Umbilical cord (tissue), 1 donor: ENCODE measurements at regions not wholly inside any gene's neighbourhood (a gene's known extent, or its start where the extent isn't known, plus 50 kb on each side); places are given as distances from the start of the nearest gene placed in this dataset.

Experiments
- DNase-seq: peaks from one replicate; pipeline ENCODE4 v3.0.0-alpha.2; 2015; ENCODE audit warnings: low spot score

- no peak for DNase-seq
Measured at GRCh38 chr14:36035675-36036074, 140.8 kb downstream of the PTCSC3 start.

GRCh38 chr14:36028665-36029064 lies 147.9 kb downstream of the PTCSC3 start:
- DNase-seq = no peak

GRCh38 chr14:36028218-36028617 lies 148.3 kb downstream of the PTCSC3 start:
- no peak for DNase-seq

GRCh38 chr14:36027354-36027753 lies 149.2 kb downstream of the PTCSC3 start:
- DNase-seq = no peak

GRCh38 chr14:36022765-36023410 lies 153.6 kb downstream of the PTCSC3 start:
- no peak for DNase-seq

GRCh38 chr14:36021591-36022320 lies 154.8 kb downstream of the PTCSC3 start:
- DNase-seq = no peak

- DNase-seq = no peak
Measured at GRCh38 chr14:36021030-36021422, 155.5 kb downstream of the PTCSC3 start.

GRCh38 chr14:36020120-36021029 lies 156.1 kb downstream of the PTCSC3 start:
- no peak for DNase-seq

GRCh38 chr14:36019126-36019525 lies 157.4 kb downstream of the PTCSC3 start:
- no peak for DNase-seq

GRCh38 chr14:36014236-36014635 lies 162.3 kb downstream of the PTCSC3 start:
- no peak for DNase-seq

GRCh38 chr14:36013483-36013882 lies 163.0 kb downstream of the PTCSC3 start:
- DNase-seq = no peak

- DNase-seq = no peak
Measured at GRCh38 chr14:36012621-36013020, 163.9 kb downstream of the PTCSC3 start.

- no peak for DNase-seq
Measured at GRCh38 chr14:36009643-36010042, 166.9 kb downstream of the PTCSC3 start.

- DNase-seq = no peak
Measured at GRCh38 chr14:36006623-36007022, 169.9 kb downstream of the PTCSC3 start.

- DNase-seq = no peak
Measured at GRCh38 chr14:36005670-36006069, 170.9 kb downstream of the PTCSC3 start.

- DNase-seq = no peak
Measured at GRCh38 chr14:36001936-36002335, 174.6 kb downstream of the PTCSC3 start.

GRCh38 chr14:35999294-35999693 lies 173.2 kb downstream of the BRMS1L start:
- no peak for DNase-seq

GRCh38 chr14:35998303-35998702 lies 172.2 kb downstream of the BRMS1L start:
- no peak for DNase-seq

GRCh38 chr14:35993684-35993960 lies 167.5 kb downstream of the BRMS1L start:
- no peak for DNase-seq

- no peak for DNase-seq
Measured at GRCh38 chr14:35992816-35993683, 166.9 kb downstream of the BRMS1L start.

- DNase-seq = no peak
Measured at GRCh38 chr14:35991356-35991755, 165.2 kb downstream of the BRMS1L start.

- DNase-seq = no peak
Measured at GRCh38 chr14:35989736-35990135, 163.6 kb downstream of the BRMS1L start.
